CD14-positive monocyte (primary cell): ENCODE measurements at regions not wholly inside any gene's neighbourhood (a gene's known extent, or its start where the extent isn't known, plus 50 kb on each side); places are given as distances from the start of the nearest gene placed in this dataset.

Source experiments
- DNase-seq, 3 donors: peaks; one replicate each; pipeline ENCODE4 v3.0.0-alpha.2; 2011 to 2022
- H2AFZ ChIP-seq: 2 replicates; pipeline ENCODE4 v1.6.0; 2012; ENCODE audit warnings: mild to moderate bottlenecking, low read depth, low read length, inconsistent platforms; ENCODE audit not compliant: insufficient read depth, poor library complexity, severe bottlenecking
- H3K27ac ChIP-seq, 2 donors: 1 replicate in 1 of 2; 2 replicates in 1 of 2; pipeline ENCODE4 v1.5.1; 2012 to 2013; ENCODE audit warnings: low read length in 2 of 2, control low read depth in 1 of 2, inconsistent platforms in 1 of 2, low read depth in 1 of 2, mild to moderate bottlenecking in 1 of 2
- H3K27me3 ChIP-seq, 2 donors: one replicate each; pipeline versions ENCODE4 v1.6.0 to v1.6.1; 2011 to 2013; ENCODE audit warnings: low read length in 2 of 2; ENCODE audit not compliant: control insufficient read depth in 2 of 2, insufficient read depth in 2 of 2
- H3K36me3 ChIP-seq, 2 donors: replicated peaks in 1 of 2; 1 replicate in 1 of 2; 2 replicates in 1 of 2; pipeline versions ENCODE4 v1.5.1 to v1.6.1; 2012 to 2013; ENCODE audit warnings: low read length in 2 of 2, control low read depth in 1 of 2, inconsistent platforms in 1 of 2, mild to moderate bottlenecking in 1 of 2; ENCODE audit not compliant: insufficient read depth in 2 of 2, control insufficient read depth in 1 of 2
- H3K4me1 ChIP-seq, 2 donors: 1 replicate in 1 of 2; 2 replicates in 1 of 2; pipeline versions ENCODE4 v1.5.1 to v1.6.1; 2012 to 2013; ENCODE audit warnings: low read length in 2 of 2, control low read depth in 1 of 2, inconsistent platforms in 1 of 2, mild to moderate bottlenecking in 1 of 2, moderate library complexity in 1 of 2; ENCODE audit not compliant: insufficient read depth in 2 of 2, control insufficient read depth in 1 of 2
- H3K4me2 ChIP-seq: replicated peaks from 2 replicates; pipeline ENCODE3; 2012; ENCODE audit warnings: low read length, moderate library complexity, mild to moderate bottlenecking; ENCODE audit not compliant: poor library complexity, severe bottlenecking; ENCODE audit errors: extremely low read depth
- H3K4me3 ChIP-seq, 3 experiments: fragments of 200-600 bp in 1 of 3; sonication (generic) in 1 of 3; replicated peaks in 1 of 3; 1 replicate in 2 of 3; 2 replicates in 1 of 3; pipeline ENCODE4 v1.5.1; 2011 to 2013; ENCODE audit warnings: low read length in 3 of 3, mild to moderate bottlenecking in 3 of 3, control low read depth in 2 of 3, low read depth in 2 of 3, inconsistent platforms in 1 of 3, moderate library complexity in 1 of 3
- H3K79me2 ChIP-seq: 2 replicates; pipeline ENCODE4 v1.6.0; 2012; ENCODE audit warnings: mild to moderate bottlenecking, control low read depth, inconsistent platforms, low read length, moderate library complexity; ENCODE audit not compliant: insufficient read depth
- H3K9ac ChIP-seq: 2 replicates; pipeline ENCODE4 v1.6.0; 2017; ENCODE audit warnings: low read length, mild to moderate bottlenecking; ENCODE audit not compliant: insufficient read depth, poor library complexity, severe bottlenecking
- H3K9me3 ChIP-seq, 2 donors: replicated peaks in 1 of 2; 1 replicate in 1 of 2; 2 replicates in 1 of 2; pipeline versions ENCODE4 v1.5.1 to v1.6.1; 2012 to 2013; ENCODE audit warnings: low read length in 2 of 2, control low read depth in 1 of 2; ENCODE audit not compliant: control insufficient read depth in 1 of 2, insufficient read depth in 1 of 2
- H4K20me1 ChIP-seq: 2 replicates; pipeline ENCODE4 v1.6.0; 2012; ENCODE audit warnings: mild to moderate bottlenecking, low read length, control low read depth, moderate library complexity; ENCODE audit not compliant: insufficient read depth
- H3K27ac Mint-ChIP-seq, 7 donors: one replicate each; pipeline ENCODE4 v1.8.0; 2020; ENCODE audit warnings: mild to moderate bottlenecking in 7 of 7, mixed read lengths in 7 of 7, moderate library complexity in 6 of 7, inconsistent platforms in 2 of 7
- H3K27me3 Mint-ChIP-seq, 3 donors: one replicate each; pipeline ENCODE4 v1.8.0; 2021 to 2022; ENCODE audit warnings: low read depth in 3 of 3, mild to moderate bottlenecking in 3 of 3, mixed read lengths in 3 of 3, moderate library complexity in 3 of 3, inconsistent platforms in 1 of 3
- H3K36me3 Mint-ChIP-seq, 2 donors: one replicate each; pipeline ENCODE4 v1.8.0; 2020; ENCODE audit warnings: mixed read lengths in 2 of 2, inconsistent platforms in 1 of 2, mild to moderate bottlenecking in 1 of 2
- H3K4me1 Mint-ChIP-seq: one replicate; pipeline ENCODE4 v1.8.0; 2020; ENCODE audit warnings: mild to moderate bottlenecking, mixed read lengths
- H3K4me3 Mint-ChIP-seq, 2 donors: one replicate each; pipeline ENCODE4 v1.8.0; 2020; ENCODE audit warnings: mild to moderate bottlenecking in 2 of 2, mixed read lengths in 2 of 2, moderate library complexity in 1 of 2
- H3K9me3 Mint-ChIP-seq, 7 donors: one replicate each; pipeline ENCODE4 v1.8.0; 2020 to 2022; ENCODE audit warnings: mixed read lengths in 7 of 7, mild to moderate bottlenecking in 6 of 7, moderate library complexity in 6 of 7, inconsistent platforms in 2 of 7
- CTCF ChIP-seq: fragments of 200-600 bp; IDR thresholded peaks from one replicate; pipeline ENCODE4 v1.8.0; 2022; ENCODE audit warnings: antibody characterized with exemption, mild to moderate bottlenecking
- WGBS: methylation state at CpG from one replicate; pipeline ENCODE4 v1.1.5; 2013; ENCODE audit warnings: missing lambda C conversion rate; ENCODE audit not compliant: insufficient coverage; 5-methylcytosine and 5-hydroxymethylcytosine counted together
- intact Hi-C, 2 donors: fragments of 100-400 bp; cut with micrococcal nuclease; formaldehyde crosslinking; loops; one replicate each; pipeline versions ENCODE4 v1.15.0 to v1.15.1; 2023

- 93% methylated on average over 4 of the region's 4 CpGs for whole genome bisulfite sequencing
- Histone ChIP-seq H3K4me3 (no peak overlapping the region), H3K4me2 (no peak overlapping the region), H2AFZ (no peak overlapping the region), H4K20me1 (no peaks in the 10 kb centered on the region), H3K9ac (no peak overlapping the region), H3K27me3 (no peaks in the 10 kb centered on the region), H3K9me3 (no peaks in the 10 kb centered on the region), H3K27ac (no peak overlapping the region), H3K36me3 (no peaks in the 10 kb centered on the region), H3K4me1 (no peaks in the 10 kb centered on the region), H3K79me2 (no peaks in the 10 kb centered on the region)
- Mint-ChIP-seq H3K27ac (no peak overlapping the region), H3K36me3 (no peaks in the 10 kb centered on the region), H3K4me3 (no peak overlapping the region), H3K9me3 (peaks cover 0 to 4% (median 0%) of the 10 kb centered on the region in 7 donors), H3K4me1 (no peaks in the 10 kb centered on the region), H3K27me3 (peaks cover 0 to 3% (median 0%) of the 10 kb centered on the region in 3 donors)
- no peak for DNase-seq
- TF ChIP-seq CTCF, result no peak
- intact Hi-C loops, result no loop called here
These were observed 152.7 kb upstream of the ADAMTS16 start for GRCh38 chr5:4987431-4987830.

- intact Hi-C loops, result no loop called here
- H3K4me1 ChIP-seq, result no peaks in the 10 kb centered on the region
- H3K4me1 Mint-ChIP-seq, result no peaks in the 10 kb centered on the region
- no peak overlapping the region for H2AFZ ChIP-seq
- H3K9ac ChIP-seq, result no peak overlapping the region
- no CpG with 5 or more reads among the region's 1 CpG for WGBS
- no peaks in the 10 kb centered on the region for H3K79me2 ChIP-seq
- H3K9me3 ChIP-seq, result no peaks in the 10 kb centered on the region
- H3K36me3 Mint-ChIP-seq, result no peaks in the 10 kb centered on the region
- no peak overlapping the region for H3K4me3 Mint-ChIP-seq
- TF ChIP-seq CTCF, result no peak
- no peak overlapping the region for H3K4me3 ChIP-seq
- H3K27ac ChIP-seq, result no peak overlapping the region
- no peak overlapping the region for H3K27ac Mint-ChIP-seq
- H4K20me1 ChIP-seq, result no peaks in the 10 kb centered on the region
- no peaks in the 10 kb centered on the region for H3K36me3 ChIP-seq
- peaks cover 0 to 4% (median 0%) of the 10 kb centered on the region in 7 donors for H3K9me3 Mint-ChIP-seq
- no peak for DNase-seq
- peaks cover 0 to 3% (median 0%) of the 10 kb centered on the region in 3 donors for H3K27me3 Mint-ChIP-seq
- H3K4me2 ChIP-seq, result no peak overlapping the region
- no peaks in the 10 kb centered on the region for H3K27me3 ChIP-seq
These were observed 151.0 kb upstream of the ADAMTS16 start for GRCh38 chr5:4989118-4989517.
